ENCODE measurements at regions not wholly inside any gene's neighbourhood (a gene's known extent, or its start where the extent isn't known, plus 50 kb on each side); places are given as distances from the start of the nearest gene placed in this dataset.

GRCh38 chr1:91594383-91595055, 93.9 kb downstream of the CDC7 start:
- Histone ChIP-seq H2AFZ (ENCODE audit: control insufficient read depth, low read length) (no peak overlapping the region), H3K9ac (ENCODE audit: control insufficient read depth, extremely low read depth, insufficient read depth, low read length) (no peak overlapping the region), H3K4me3 (ENCODE audit: control insufficient read depth in 2 of 3, extremely low read depth in 1 of 3, insufficient read depth in 2 of 3, low read depth in 1 of 3, low read length in 3 of 3) (no peak overlapping the region), H3K36me3 (ENCODE audit: control insufficient read depth in 2 of 2, extremely low read depth in 1 of 2, insufficient read depth in 2 of 2, low read length in 2 of 2) (no peaks in the 10 kb centered on the region), H3K9me1 (ENCODE audit: control insufficient read depth, extremely low read depth, insufficient read depth, low read length) (no peaks in the 10 kb centered on the region), H3K4me1 (ENCODE audit: control insufficient read depth, extremely low read depth, insufficient read depth, low read length) (no peaks in the 10 kb centered on the region), H3K27me3 (ENCODE audit: control insufficient read depth, extremely low read depth, insufficient read depth, low read length) (peaks cover 5% of the 10 kb centered on the region), H3K4me2 (ENCODE audit: control insufficient read depth, extremely low read depth, insufficient read depth, low read depth, low read length) (no peak overlapping the region), H3K9me3 (ENCODE audit: control insufficient read depth, low read depth, low read length) (no peaks in the 10 kb centered on the region), H3K79me2 (ENCODE audit: control insufficient read depth, insufficient read depth, low read length) (no peaks in the 10 kb centered on the region), H3K27ac (ENCODE audit: control insufficient read depth, insufficient read depth, low read length) (no peak overlapping the region), H4K20me1 (ENCODE audit: control insufficient read depth, extremely low read depth, insufficient read depth, low read length) (no peaks in the 10 kb centered on the region)
- DNase-seq (ENCODE audit: low read depth, low spot score) (no peak), FAIRE-seq (no peak)
- dilution Hi-C loops (cut with MboI; ENCODE audit: extremely low pct_ligation_motif_present, low sequenced_read_pairs) = no loop called here
- TF ChIP-seq CTCF (optimal IDR thresholded peaks at IDR 0.05 in 1 of 3, IDR thresholded peaks at IDR 0.05 in 1 of 3, conservative IDR thresholded peaks at IDR 0.05 in 1 of 3; ENCODE audit: extremely low read depth in 1 of 3, insufficient read depth in 2 of 3, low read length in 3 of 3) (no peak), EZH2 (IDR thresholded peaks at IDR 0.05; ENCODE audit: low read length) (no peak)

GRCh38 chr1:91596474-91596873, 95.8 kb downstream of the CDC7 start:
- FAIRE-seq = no peak
- peaks cover 5% of the 10 kb centered on the region for H3K27me3 ChIP-seq (ENCODE audit: control insufficient read depth, extremely low read depth, insufficient read depth, low read length)
- H3K9me1 ChIP-seq (ENCODE audit: control insufficient read depth, extremely low read depth, insufficient read depth, low read length) = no peaks in the 10 kb centered on the region
- H3K9ac ChIP-seq (ENCODE audit: control insufficient read depth, extremely low read depth, insufficient read depth, low read length) = no peak overlapping the region
- no peaks in the 10 kb centered on the region for H3K9me3 ChIP-seq (ENCODE audit: control insufficient read depth, low read depth, low read length)
- TF ChIP-seq EZH2 (IDR thresholded peaks at IDR 0.05; ENCODE audit: low read length) = no peak
- TF ChIP-seq CTCF (optimal IDR thresholded peaks at IDR 0.05 in 1 of 3, IDR thresholded peaks at IDR 0.05 in 1 of 3, conservative IDR thresholded peaks at IDR 0.05 in 1 of 3; ENCODE audit: extremely low read depth in 1 of 3, insufficient read depth in 2 of 3, low read length in 3 of 3) = no peak
- no peaks in the 10 kb centered on the region for H3K36me3 ChIP-seq (ENCODE audit: control insufficient read depth in 2 of 2, extremely low read depth in 1 of 2, insufficient read depth in 2 of 2, low read length in 2 of 2)
- H3K27ac ChIP-seq (ENCODE audit: control insufficient read depth, insufficient read depth, low read length) = no peak overlapping the region
- no peaks in the 10 kb centered on the region for H3K4me1 ChIP-seq (ENCODE audit: control insufficient read depth, extremely low read depth, insufficient read depth, low read length)
- dilution Hi-C loops (cut with MboI; ENCODE audit: extremely low pct_ligation_motif_present, low sequenced_read_pairs) = no loop called here
- no peak overlapping the region for H3K4me3 ChIP-seq (ENCODE audit: control insufficient read depth in 2 of 3, extremely low read depth in 1 of 3, insufficient read depth in 2 of 3, low read depth in 1 of 3, low read length in 3 of 3)
- no peak overlapping the region for H2AFZ ChIP-seq (ENCODE audit: control insufficient read depth, low read length)
- H4K20me1 ChIP-seq (ENCODE audit: control insufficient read depth, extremely low read depth, insufficient read depth, low read length) = no peaks in the 10 kb centered on the region
- no peaks in the 10 kb centered on the region for H3K79me2 ChIP-seq (ENCODE audit: control insufficient read depth, insufficient read depth, low read length)
- no peak for DNase-seq (ENCODE audit: low read depth, low spot score)
- no peak overlapping the region for H3K4me2 ChIP-seq (ENCODE audit: control insufficient read depth, extremely low read depth, insufficient read depth, low read depth, low read length)

Measured in keratinocyte (primary cell).